ENCODE measurements at regions not wholly inside any gene's neighbourhood (a gene's known extent, or its start where the extent isn't known, plus 50 kb on each side); places are given as distances from the start of the nearest gene placed in this dataset.

GRCh38 chr14:53494587-53494986, 341.5 kb upstream of the DDHD1 start:
- Histone ChIP-seq H3K4me2 (ENCODE audit: low read length, poor library complexity, severe bottlenecking) (no peak overlapping the region), H2BK15ac (ENCODE audit: low read depth, poor library complexity, severe bottlenecking) (no peak overlapping the region), H2BK12ac (ENCODE audit: low read length in 2 of 2) (no peak overlapping the region), H3K9me3 (ENCODE audit: control insufficient read depth, low read length) (no peaks in the 10 kb centered on the region), H3K79me1 (replicated peaks; ENCODE audit: low read length, poor library complexity, severe bottlenecking) (no peaks in the 10 kb centered on the region), H3K14ac (ENCODE audit: low read length in 2 of 2) (no peak overlapping the region), H3K4me3 (ENCODE audit: insufficient read depth in 1 of 2, low read depth in 1 of 2, low read length in 2 of 2) (no peak overlapping the region), H2AK5ac (ENCODE audit: low read length, severe bottlenecking) (no peak overlapping the region), H3K4me1 (ENCODE audit: control insufficient read depth, insufficient read depth, low read depth, low read length) (no peaks in the 10 kb centered on the region), H2BK5ac (ENCODE audit: low read depth, low read length, poor library complexity, severe bottlenecking) (no peak overlapping the region), H3K4ac (ENCODE audit: low read depth in 1 of 2, low read length in 2 of 2) (no peak overlapping the region), H3K18ac (ENCODE audit: low read depth in 1 of 2, low read length in 2 of 2) (no peak overlapping the region), H3K36me3 (ENCODE audit: control insufficient read depth in 1 of 2, insufficient read depth in 2 of 2, low read depth in 1 of 2, low read length in 2 of 2) (no peaks in the 10 kb centered on the region), H2BK120ac (ENCODE audit: low read depth, low read length) (no peak overlapping the region), H3K27me3 (ENCODE audit: control insufficient read depth in 1 of 2, insufficient read depth in 1 of 2, low read length in 2 of 2) (no peaks in the 10 kb centered on the region), H2AFZ (ENCODE audit: low read depth, low read length) (no peak overlapping the region), H4K8ac (ENCODE audit: low read length) (no peak overlapping the region), H3K27ac (ENCODE audit: low read length, poor library complexity, severe bottlenecking) (no peak overlapping the region), H4K91ac (ENCODE audit: low read length) (no peak overlapping the region), H3K9ac (ENCODE audit: low read length) (peak overlapping the region; percentile 3), H3K23ac (ENCODE audit: low read length in 2 of 2) (no peak overlapping the region)
- no peak for DNase-seq
- WGBS: 100% methylated on average over 1 of the region's 1 CpG

GRCh38 chr14:53493860-53494259, 340.7 kb upstream of the DDHD1 start:
- no peaks in the 10 kb centered on the region for H3K27me3 ChIP-seq (ENCODE audit: control insufficient read depth in 1 of 2, insufficient read depth in 1 of 2, low read length in 2 of 2)
- DNase-seq: no peak
- no peak overlapping the region for H3K14ac ChIP-seq (ENCODE audit: low read length in 2 of 2)
- H2BK15ac ChIP-seq (ENCODE audit: low read depth, poor library complexity, severe bottlenecking): no peak overlapping the region
- no peak overlapping the region for H3K4me2 ChIP-seq (ENCODE audit: low read length, poor library complexity, severe bottlenecking)
- no peak overlapping the region for H2BK120ac ChIP-seq (ENCODE audit: low read depth, low read length)
- no peak overlapping the region for H3K4ac ChIP-seq (ENCODE audit: low read depth in 1 of 2, low read length in 2 of 2)
- no peak overlapping the region for H2BK5ac ChIP-seq (ENCODE audit: low read depth, low read length, poor library complexity, severe bottlenecking)
- H3K18ac ChIP-seq (ENCODE audit: low read depth in 1 of 2, low read length in 2 of 2): no peak overlapping the region
- no peak overlapping the region for H2AK5ac ChIP-seq (ENCODE audit: low read length, severe bottlenecking)
- H4K8ac ChIP-seq (ENCODE audit: low read length): no peak overlapping the region
- no peak overlapping the region for H3K27ac ChIP-seq (ENCODE audit: low read length, poor library complexity, severe bottlenecking)
- H2BK12ac ChIP-seq (ENCODE audit: low read length in 2 of 2): no peak overlapping the region
- H3K23ac ChIP-seq (ENCODE audit: low read length in 2 of 2): no peak overlapping the region
- no peaks in the 10 kb centered on the region for H3K9me3 ChIP-seq (ENCODE audit: control insufficient read depth, low read length)
- H3K36me3 ChIP-seq (ENCODE audit: control insufficient read depth in 1 of 2, insufficient read depth in 2 of 2, low read depth in 1 of 2, low read length in 2 of 2): no peaks in the 10 kb centered on the region
- H3K9ac ChIP-seq (ENCODE audit: low read length): peak overlapping the region; percentile 3
- no peaks in the 10 kb centered on the region for H3K79me1 ChIP-seq (replicated peaks; ENCODE audit: low read length, poor library complexity, severe bottlenecking)
- no peak overlapping the region for H3K4me3 ChIP-seq (ENCODE audit: insufficient read depth in 1 of 2, low read depth in 1 of 2, low read length in 2 of 2)
- H2AFZ ChIP-seq (ENCODE audit: low read depth, low read length): no peak overlapping the region
- 100% methylated on average over 1 of the region's 1 CpG for WGBS
- H4K91ac ChIP-seq (ENCODE audit: low read length): no peak overlapping the region
- no peaks in the 10 kb centered on the region for H3K4me1 ChIP-seq (ENCODE audit: control insufficient read depth, insufficient read depth, low read depth, low read length)

- Histone ChIP-seq H4K8ac (ENCODE audit: low read length) (no peak overlapping the region), H2BK120ac (ENCODE audit: low read depth, low read length) (no peak overlapping the region), H4K91ac (ENCODE audit: low read length) (no peak overlapping the region), H3K4ac (ENCODE audit: low read depth in 1 of 2, low read length in 2 of 2) (no peak overlapping the region), H3K9me3 (ENCODE audit: control insufficient read depth, low read length) (no peaks in the 10 kb centered on the region), H3K4me3 (ENCODE audit: insufficient read depth in 1 of 2, low read depth in 1 of 2, low read length in 2 of 2) (no peak overlapping the region), H2BK5ac (ENCODE audit: low read depth, low read length, poor library complexity, severe bottlenecking) (no peak overlapping the region), H2AK5ac (ENCODE audit: low read length, severe bottlenecking) (no peak overlapping the region), H3K27me3 (ENCODE audit: control insufficient read depth in 1 of 2, insufficient read depth in 1 of 2, low read length in 2 of 2) (no peaks in the 10 kb centered on the region), H2AFZ (ENCODE audit: low read depth, low read length) (no peak overlapping the region), H3K27ac (ENCODE audit: low read length, poor library complexity, severe bottlenecking) (no peak overlapping the region), H3K4me2 (ENCODE audit: low read length, poor library complexity, severe bottlenecking) (no peak overlapping the region), H3K79me1 (replicated peaks; ENCODE audit: low read length, poor library complexity, severe bottlenecking) (no peaks in the 10 kb centered on the region), H3K9ac (ENCODE audit: low read length) (no peak overlapping the region), H3K4me1 (ENCODE audit: control insufficient read depth, insufficient read depth, low read depth, low read length) (no peaks in the 10 kb centered on the region), H3K14ac (ENCODE audit: low read length in 2 of 2) (no peak overlapping the region), H3K36me3 (ENCODE audit: control insufficient read depth in 1 of 2, insufficient read depth in 2 of 2, low read depth in 1 of 2, low read length in 2 of 2) (no peaks in the 10 kb centered on the region), H3K23ac (ENCODE audit: low read length in 2 of 2) (no peak overlapping the region), H3K18ac (ENCODE audit: low read depth in 1 of 2, low read length in 2 of 2) (no peak overlapping the region), H2BK12ac (ENCODE audit: low read length in 2 of 2) (no peak overlapping the region), H2BK15ac (ENCODE audit: low read depth, poor library complexity, severe bottlenecking) (no peak overlapping the region)
- 88% methylated on average over 1 of the region's 2 CpGs for WGBS
- DNase-seq: no peak
These were observed 340.2 kb upstream of the DDHD1 start for GRCh38 chr14:53493320-53493719.

GRCh38 chr14:53491884-53492277, 338.8 kb upstream of the DDHD1 start:
- Histone ChIP-seq H3K14ac (ENCODE audit: low read length in 2 of 2) (no peak overlapping the region), H4K8ac (ENCODE audit: low read length) (no peak overlapping the region), H2BK120ac (ENCODE audit: low read depth, low read length) (no peak overlapping the region), H3K4me1 (ENCODE audit: control insufficient read depth, insufficient read depth, low read depth, low read length) (no peaks in the 10 kb centered on the region), H2AK5ac (ENCODE audit: low read length, severe bottlenecking) (no peak overlapping the region), H2AFZ (ENCODE audit: low read depth, low read length) (no peak overlapping the region), H3K23ac (ENCODE audit: low read length in 2 of 2) (no peak overlapping the region), H3K9ac (ENCODE audit: low read length) (peak overlapping the region; percentile 74), H2BK12ac (ENCODE audit: low read length in 2 of 2) (no peak overlapping the region), H3K4me3 (ENCODE audit: insufficient read depth in 1 of 2, low read depth in 1 of 2, low read length in 2 of 2) (no peak overlapping the region), H3K36me3 (ENCODE audit: control insufficient read depth in 1 of 2, insufficient read depth in 2 of 2, low read depth in 1 of 2, low read length in 2 of 2) (no peaks in the 10 kb centered on the region), H3K4me2 (ENCODE audit: low read length, poor library complexity, severe bottlenecking) (no peak overlapping the region), H4K91ac (ENCODE audit: low read length) (no peak overlapping the region), H3K27ac (ENCODE audit: low read length, poor library complexity, severe bottlenecking) (no peak overlapping the region), H3K18ac (ENCODE audit: low read depth in 1 of 2, low read length in 2 of 2) (no peak overlapping the region), H3K79me1 (replicated peaks; ENCODE audit: low read length, poor library complexity, severe bottlenecking) (no peaks in the 10 kb centered on the region), H2BK5ac (ENCODE audit: low read depth, low read length, poor library complexity, severe bottlenecking) (no peak overlapping the region), H2BK15ac (ENCODE audit: low read depth, poor library complexity, severe bottlenecking) (no peak overlapping the region), H3K4ac (ENCODE audit: low read depth in 1 of 2, low read length in 2 of 2) (no peak overlapping the region), H3K9me3 (ENCODE audit: control insufficient read depth, low read length) (no peaks in the 10 kb centered on the region), H3K27me3 (ENCODE audit: control insufficient read depth in 1 of 2, insufficient read depth in 1 of 2, low read length in 2 of 2) (no peaks in the 10 kb centered on the region)
- WGBS: 93% methylated on average over 3 of the region's 5 CpGs
- no peak for DNase-seq
